AG04449 (cell line): ENCODE measurements at regions not wholly inside any gene's neighbourhood (a gene's known extent, or its start where the extent isn't known, plus 50 kb on each side); places are given as distances from the start of the nearest gene placed in this dataset.

ENCODE experiments used
- CTCF ChIA-PET: fragments of 350-600 bp; formaldehyde crosslinking; extraction: SDS; loops from one replicate; lab custom pipeline; 2021; ENCODE audit warnings: antibody characterized with exemption; lab: Yijun Ruan, JAX
- POLR2A ChIA-PET: fragments of 400-600, 350-600 bp; formaldehyde crosslinking; extraction: SDS; loops from one replicate; lab custom pipeline; 2020; ENCODE audit warnings: antibody characterized with exemption, inconsistent platforms; lab: Yijun Ruan, JAX
- DNase-seq: peaks from one replicate; pipeline ENCODE4 v3.0.0-alpha.2; 2010; ENCODE audit warnings: low read depth, low spot score
- H3K4me3 ChIP-seq: 2 replicates; pipeline ENCODE4 v1.5.1; 2011; ENCODE audit warnings: low read depth, mild to moderate bottlenecking, control low read depth, low read length
- CTCF ChIP-seq: IDR thresholded peaks from one replicate; pipeline ENCODE4 v1.5.1; 2011; ENCODE audit warnings: mild to moderate bottlenecking, moderate library complexity, low read length, control low read depth, inconsistent platforms; ENCODE audit not compliant: insufficient read depth; ENCODE audit errors: missing control alignments

- H3K4me3 ChIP-seq = no peak overlapping the region
- POLR2A ChIA-PET = no interaction called here
- no peak for DNase-seq
- no peak for TF ChIP-seq CTCF
- CTCF ChIA-PET = no interaction called here
Observed at GRCh38 chr12:114750917-114751316, 66.9 kb upstream of the TBX3 start.

GRCh38 chr12:114749065-114749464, 65.1 kb upstream of the TBX3 start:
- TF ChIP-seq CTCF = no peak
- no peak overlapping the region for H3K4me3 ChIP-seq
- DNase-seq = no peak
- CTCF ChIA-PET = no interaction called here
- POLR2A ChIA-PET = no interaction called here

- POLR2A ChIA-PET = no interaction called here
- no peak for TF ChIP-seq CTCF
- no peak overlapping the region for H3K4me3 ChIP-seq
- CTCF ChIA-PET = no interaction called here
- DNase-seq = no peak
Observed at GRCh38 chr12:114747012-114747858, 63.3 kb upstream of the TBX3 start.

- H3K4me3 ChIP-seq = no peak overlapping the region
- ChIA-PET POLR2A (no interaction called here), CTCF (no interaction called here)
- no peak for DNase-seq
- no peak for TF ChIP-seq CTCF
Observed at GRCh38 chr12:114746297-114747011, 62.5 kb upstream of the TBX3 start.

GRCh38 chr12:114744691-114745090, 60.7 kb upstream of the TBX3 start:
- TF ChIP-seq CTCF = no peak
- H3K4me3 ChIP-seq = no peak overlapping the region
- ChIA-PET POLR2A (no interaction called here), CTCF (no interaction called here)
- DNase-seq = no peak

GRCh38 chr12:114744285-114744684, 60.3 kb upstream of the TBX3 start:
- TF ChIP-seq CTCF = no peak
- CTCF ChIA-PET = no interaction called here
- POLR2A ChIA-PET = no interaction called here
- DNase-seq = no peak
- no peak overlapping the region for H3K4me3 ChIP-seq
